Right renal pelvis (tissue), 4 donors: ENCODE measurements at regions not wholly inside any gene's neighbourhood (a gene's known extent, or its start where the extent isn't known, plus 50 kb on each side); places are given as distances from the start of the nearest gene placed in this dataset.

ENCODE experiments used
- DNase-seq, 4 donors: peaks; one replicate each; pipeline ENCODE4 v3.0.0-alpha.2; 2013; ENCODE audit warnings: low read depth in 4 of 4, low spot score in 3 of 4, missing footprints in 1 of 4

GRCh38 chr3:101091489-101091888, 98.3 kb upstream of the ABI3BP start:
- no peak for DNase-seq

DNA sequence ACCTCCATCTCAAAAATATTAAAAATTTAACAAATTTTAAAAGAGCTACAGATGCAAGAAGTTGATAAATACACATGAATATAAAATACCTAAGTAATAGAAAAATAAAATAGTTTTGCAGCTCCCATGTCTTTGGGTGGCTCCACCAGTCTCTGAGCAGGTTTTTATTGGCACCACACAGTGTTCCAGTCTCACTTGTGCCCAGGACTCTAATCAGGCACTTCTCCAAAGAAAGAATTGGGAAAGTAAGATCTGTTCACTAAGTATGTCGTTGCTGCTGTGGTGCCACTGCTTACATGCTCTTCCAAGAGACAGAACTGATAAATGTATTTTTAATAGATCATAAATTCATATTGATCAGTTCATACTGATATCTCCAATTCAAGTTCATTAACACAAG, 92.5 kb upstream of the ABI3BP start:
- DNase-seq, result no peak

DNA sequence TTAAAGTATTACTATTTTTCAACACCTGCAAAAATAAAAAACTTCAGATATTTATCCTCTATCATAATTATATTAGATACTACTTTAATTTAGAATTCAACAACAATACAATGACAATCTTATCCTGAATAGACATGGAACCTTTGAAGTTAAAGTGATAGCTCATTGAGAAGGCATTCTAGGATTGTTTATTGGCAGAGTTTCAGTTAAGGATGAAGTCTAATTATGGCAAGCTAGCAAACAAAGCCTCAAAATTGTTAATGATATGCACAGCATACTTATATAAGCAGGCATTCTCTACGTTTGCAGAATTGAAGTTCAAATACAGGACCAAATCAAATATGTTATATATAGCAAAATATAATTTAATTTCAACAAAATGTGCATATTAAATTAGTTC, 91.2 kb upstream of the ABI3BP start:
- DNase-seq, result no peak

DNA sequence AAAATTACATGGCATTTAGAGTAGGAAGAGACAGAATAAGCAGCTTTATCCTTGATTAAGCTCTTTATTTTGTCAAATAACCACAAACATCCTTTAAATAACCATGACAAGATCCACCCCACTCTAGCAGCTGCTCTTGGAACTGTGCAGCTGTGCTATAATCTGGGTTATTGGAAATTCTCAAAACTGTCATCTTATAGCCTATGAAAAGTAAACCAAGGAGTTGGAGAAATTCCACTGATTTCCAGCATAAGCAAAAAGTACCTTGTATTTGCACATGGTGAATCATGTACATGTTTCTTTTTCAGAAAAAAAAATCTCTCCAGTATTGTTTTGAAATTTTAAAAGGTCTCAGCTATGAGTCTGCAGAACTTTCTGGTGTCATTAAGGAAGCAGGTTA, 88.8 kb upstream of the ABI3BP start:
- DNase-seq, result no peak

- DNase-seq, result no peak
Observed at GRCh38 chr3:101081446-101081845, 88.2 kb upstream of the ABI3BP start.

GRCh38 chr3:101077361-101078011, 84.3 kb upstream of the ABI3BP start:
- DNase-seq, result no peak

GRCh38 chr3:101074518-101074917, 81.3 kb upstream of the ABI3BP start:
- no peak for DNase-seq

- DNase-seq, result peak in 1 of 4 donors; percentile 10
Observed at GRCh38 chr3:101072300-101072699, 79.1 kb upstream of the ABI3BP start.

DNA sequence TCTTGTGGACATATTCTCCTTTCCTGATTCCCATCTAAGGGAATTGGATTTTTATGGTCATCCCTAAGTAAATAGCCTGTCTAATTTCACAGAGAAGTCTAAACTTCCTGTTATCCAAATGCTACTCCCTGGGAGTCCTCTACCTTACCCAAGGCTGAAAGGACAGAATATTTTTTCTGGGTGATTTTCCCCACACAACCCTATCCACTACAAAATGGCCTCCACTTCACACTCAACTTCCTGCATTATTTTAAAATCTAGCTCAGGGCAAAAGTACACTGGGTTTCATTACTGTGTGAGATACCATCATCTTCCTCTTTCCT, 77.5 kb upstream of the ABI3BP start:
- DNase-seq, result no peak

DNA sequence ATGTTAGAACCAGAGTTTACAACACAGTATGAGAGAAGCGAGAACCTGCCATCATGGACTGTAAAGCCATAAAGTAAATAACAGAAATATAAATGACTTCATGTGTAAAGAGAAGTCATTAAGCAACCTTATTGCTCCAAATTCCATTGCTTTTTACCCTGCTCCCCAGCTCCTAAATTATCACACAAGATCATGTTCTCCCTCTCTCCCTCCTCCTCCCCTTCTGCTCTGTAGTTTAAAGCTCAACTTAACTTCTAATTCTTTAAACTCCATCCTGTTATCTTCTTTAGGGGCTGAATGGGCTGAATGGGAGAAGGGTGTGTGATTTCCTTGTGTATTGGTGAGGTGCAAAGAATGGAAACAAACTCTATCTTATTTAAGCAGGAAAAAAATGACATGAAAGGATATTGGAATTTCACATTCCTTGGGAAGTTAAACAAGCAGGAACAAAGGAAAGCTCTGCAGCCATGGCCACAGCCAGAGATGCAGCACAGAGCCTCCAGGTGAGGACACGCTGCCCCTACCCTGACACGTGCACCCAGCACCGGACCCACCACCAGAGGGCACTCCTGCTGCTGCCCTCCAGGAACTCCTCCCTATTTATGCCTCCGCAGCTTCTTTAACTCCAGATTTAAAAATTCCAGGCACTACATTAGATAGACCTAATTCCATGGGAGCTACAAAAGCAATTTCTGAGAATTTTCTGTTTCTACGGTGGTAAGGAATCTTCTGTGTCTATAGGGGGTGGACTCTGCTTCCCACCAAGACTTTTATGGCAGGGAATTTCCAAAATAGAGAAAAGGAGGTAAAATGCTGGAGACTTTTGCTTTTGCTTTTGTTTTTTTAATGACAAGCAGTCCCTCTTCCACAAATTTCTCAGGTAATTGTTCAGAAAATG, 76.9 kb upstream of the ABI3BP start:
- no peak for DNase-seq

DNA sequence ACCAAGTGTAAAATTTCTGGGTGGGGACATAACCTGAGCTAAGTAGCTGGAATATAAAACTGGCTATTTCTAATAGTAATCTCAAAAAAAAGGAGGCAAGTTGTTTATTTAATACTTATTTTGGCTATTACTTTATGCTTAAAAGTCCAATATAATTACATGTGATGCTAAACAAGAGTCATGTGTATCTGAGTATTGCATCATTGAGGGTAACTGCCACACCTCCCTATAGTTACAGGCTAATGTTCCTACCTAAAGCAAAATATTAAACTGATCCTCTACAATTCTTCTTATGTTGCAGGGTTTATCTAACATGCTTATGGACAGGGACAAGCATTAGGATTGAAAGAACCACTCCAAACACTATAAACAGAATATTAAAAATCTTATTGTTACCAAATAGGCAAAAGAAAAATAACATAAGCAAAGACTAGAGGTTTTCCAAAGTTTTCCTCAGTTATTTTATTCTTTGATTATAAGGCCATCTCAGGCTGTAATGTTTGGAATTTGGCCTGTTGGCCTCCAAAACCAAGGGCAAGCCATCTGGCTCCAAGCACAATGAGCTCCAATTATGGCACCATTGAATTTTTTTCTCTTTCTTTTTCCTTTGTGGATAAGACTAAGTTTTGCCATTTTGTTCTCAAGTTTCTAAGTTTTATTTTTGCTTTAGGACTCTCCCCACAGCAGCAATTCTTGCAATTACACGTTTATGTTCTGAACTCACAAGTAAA, 75.8 kb upstream of the ABI3BP start:
- DNase-seq, result no peak

DNA sequence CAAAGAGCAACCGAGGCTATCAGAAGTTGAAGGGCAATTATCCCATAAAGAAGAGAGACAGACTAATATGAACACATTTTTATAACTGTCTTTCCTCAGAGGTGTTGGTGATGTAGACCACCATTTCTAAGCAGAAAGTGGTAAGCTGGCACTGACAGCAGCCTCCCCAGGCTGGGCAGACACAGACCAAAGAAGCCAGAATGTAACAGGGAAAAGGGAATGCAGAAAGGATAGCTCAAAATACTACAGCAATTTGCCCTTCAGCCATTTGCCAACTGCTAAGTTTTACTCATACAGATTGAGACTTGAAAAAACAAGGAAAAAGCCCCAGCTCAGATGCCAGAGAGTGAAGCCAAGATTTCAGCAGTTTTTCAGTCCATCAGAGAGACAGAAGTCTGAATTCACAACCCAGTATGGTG, 73.5 kb upstream of the ABI3BP start:
- DNase-seq, result no peak

DNA sequence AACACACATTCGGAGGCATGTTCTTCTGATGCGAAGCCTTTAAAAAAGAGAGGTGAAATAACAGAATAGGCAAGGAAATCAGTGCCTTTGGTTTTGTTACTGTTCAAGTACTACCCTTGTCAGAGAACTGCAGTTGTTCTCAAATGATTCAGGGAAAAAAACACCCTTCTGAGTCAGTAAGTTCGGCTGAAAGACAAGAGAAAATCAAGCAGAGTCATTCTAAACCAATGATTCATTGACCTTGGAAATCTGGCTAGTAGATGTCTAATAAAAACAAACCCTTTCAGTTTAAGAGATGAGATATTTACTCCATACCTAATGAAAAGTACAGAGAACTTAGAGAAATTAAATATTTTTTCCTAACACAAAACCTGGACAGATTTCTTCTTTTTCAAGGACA, 72.7 kb upstream of the ABI3BP start:
- DNase-seq, result no peak

DNA sequence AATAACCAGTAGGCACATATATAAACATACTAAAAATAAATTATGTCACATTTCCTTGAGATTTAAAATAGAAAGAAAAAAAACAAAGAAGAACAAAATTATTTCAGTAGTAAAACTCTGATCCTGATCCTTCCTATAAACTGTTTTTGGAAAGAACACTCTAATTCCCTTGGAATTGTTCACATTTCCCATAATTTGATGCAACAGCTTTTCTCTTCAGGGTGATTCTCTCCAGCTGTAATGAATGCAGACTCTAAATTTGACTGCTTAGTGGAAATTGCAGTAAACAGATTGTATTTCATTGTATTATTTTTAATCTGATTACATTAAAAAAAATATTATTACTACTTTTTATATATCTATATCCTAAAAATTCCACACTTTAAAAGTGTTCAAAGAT, 70.2 kb upstream of the ABI3BP start:
- no peak for DNase-seq

DNA sequence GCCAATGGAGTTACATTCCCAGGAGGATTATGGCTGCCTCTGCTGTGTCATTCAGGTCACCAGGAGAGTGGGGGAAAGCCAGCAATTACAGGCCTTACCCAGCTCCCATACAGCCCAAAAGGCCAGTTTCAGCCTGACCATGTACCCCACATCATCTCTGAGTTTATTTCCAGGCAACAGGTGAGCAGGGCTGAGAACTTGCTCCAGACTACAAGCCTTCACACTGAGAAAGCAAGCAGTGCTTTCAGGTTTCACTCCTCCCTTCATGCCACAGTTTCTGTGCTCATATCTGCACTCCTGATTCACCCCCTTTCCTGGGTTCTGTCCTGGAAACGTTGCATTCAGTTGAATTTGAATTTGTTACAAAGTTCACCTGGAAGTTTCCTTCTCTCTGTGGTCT, 68.1 kb upstream of the ABI3BP start:
- DNase-seq, result no peak

DNA sequence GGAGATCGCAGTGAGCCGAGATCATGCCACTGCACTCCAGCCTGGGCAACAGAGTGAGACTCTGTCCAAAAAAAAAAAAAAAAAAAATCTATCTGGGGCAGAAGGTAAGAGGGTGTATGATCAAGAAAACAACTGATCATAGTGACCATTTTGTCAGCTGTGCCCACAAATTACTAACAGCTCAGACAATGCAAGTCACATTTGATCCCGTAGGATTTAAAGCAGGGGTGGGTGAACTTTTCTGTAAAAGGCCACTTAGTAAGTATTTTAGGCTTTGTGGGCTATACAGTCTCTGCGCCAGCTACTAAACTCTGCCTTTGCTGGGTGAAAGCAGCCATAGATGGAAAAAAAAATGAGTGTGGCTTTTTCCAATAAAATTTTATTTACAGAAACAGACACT, 57.6 kb upstream of the ABI3BP start:
- DNase-seq, result no peak

DNA sequence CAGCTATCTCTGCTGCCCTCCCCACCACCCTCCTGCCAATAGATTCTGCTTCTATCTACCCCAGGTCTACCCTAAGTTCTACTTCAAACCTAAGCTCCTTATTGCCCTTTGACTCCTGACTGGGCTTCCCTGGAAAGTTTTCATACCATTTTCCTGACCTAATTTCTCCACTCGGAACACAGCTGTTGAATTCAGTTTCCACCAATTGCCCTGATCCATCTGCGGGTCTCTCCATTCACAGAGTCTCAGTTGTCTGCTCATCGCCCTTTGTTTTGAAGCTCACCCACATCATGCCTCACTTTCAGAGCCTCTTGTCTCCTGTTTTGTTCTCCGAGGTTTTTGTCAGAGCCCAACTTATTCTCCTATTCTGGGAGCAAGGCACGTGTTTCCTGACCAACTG, 56.8 kb upstream of the ABI3BP start:
- no peak for DNase-seq

DNA sequence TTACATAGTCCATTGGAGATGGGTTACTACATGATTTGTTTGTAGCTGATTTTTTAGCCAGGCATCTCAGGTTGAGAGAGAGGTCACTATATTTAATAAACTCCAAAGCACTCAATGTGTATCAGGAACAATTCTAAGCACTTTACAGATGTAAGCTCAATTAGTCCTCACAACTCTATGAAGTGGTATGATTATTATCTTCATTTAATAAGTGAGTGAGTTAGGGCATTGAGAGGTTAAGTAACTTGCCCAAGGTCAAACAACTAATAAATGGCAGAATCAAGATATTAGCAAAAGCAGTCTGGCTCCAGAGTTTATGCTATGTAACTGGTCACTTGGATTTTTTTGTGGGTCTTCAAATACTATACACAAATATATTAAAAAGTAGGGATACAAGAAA, 56.3 kb upstream of the ABI3BP start:
- DNase-seq, result no peak

DNA sequence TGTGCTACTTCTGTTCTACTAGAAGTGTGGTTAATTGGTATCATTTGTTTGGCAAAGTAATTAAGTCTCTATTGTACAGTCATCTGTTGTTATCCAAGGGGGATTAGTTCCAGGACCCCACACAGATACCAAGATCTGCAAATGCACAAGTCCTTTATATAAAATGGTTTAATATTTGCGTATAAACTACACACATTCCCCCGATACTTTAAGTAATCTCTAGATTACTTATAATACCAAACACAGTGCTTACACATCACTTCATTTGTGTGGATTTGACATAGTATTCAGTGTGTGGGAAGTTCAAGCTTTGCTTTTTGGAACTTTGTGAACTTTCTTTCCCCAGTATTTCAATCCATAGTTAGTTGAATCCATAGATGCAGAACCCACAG, 50.5 kb upstream of the ABI3BP start:
- no peak for DNase-seq

- DNase-seq, result no peak
Observed at GRCh38 chr3:101042996-101043686, 49.9 kb upstream of the ABI3BP start.
